Fibroblast of lung (primary cell): ENCODE measurements at regions not wholly inside any gene's neighbourhood (a gene's known extent, or its start where the extent isn't known, plus 50 kb on each side); places are given as distances from the start of the nearest gene placed in this dataset.

ENCODE experiments used
- DNase-seq, 2 donors: peaks; one replicate each; pipeline versions ENCODE4 v3.0.0 to v3.0.0-alpha.2; 2010; ENCODE audit warnings: low read depth in 2 of 2
- H2AFZ ChIP-seq: 2 replicates; pipeline ENCODE4 v1.5.1; 2012; ENCODE audit warnings: low read length, control low read depth, inconsistent platforms
- H3K27ac ChIP-seq: 2 replicates; pipeline ENCODE4 v1.5.1; 2011; ENCODE audit warnings: low read length, control low read depth; ENCODE audit not compliant: insufficient read depth
- H3K27me3 ChIP-seq: 2 replicates; pipeline ENCODE4 v1.5.1; 2011; ENCODE audit warnings: mild to moderate bottlenecking, low read length; ENCODE audit not compliant: control insufficient read depth, insufficient read depth
- H3K36me3 ChIP-seq: 2 replicates; pipeline ENCODE4 v1.5.1; 2011; ENCODE audit warnings: low read length; ENCODE audit not compliant: control insufficient read depth, insufficient read depth
- H3K4me1 ChIP-seq: 2 replicates; pipeline ENCODE4 v1.5.1; 2011; ENCODE audit warnings: low read length; ENCODE audit not compliant: control insufficient read depth, insufficient read depth; ENCODE audit errors: extremely low read depth
- H3K4me2 ChIP-seq: 2 replicates; pipeline ENCODE4 v1.5.1; 2011; ENCODE audit warnings: low read length, control low read depth; ENCODE audit not compliant: insufficient read depth; ENCODE audit errors: extremely low read depth
- H3K4me3 ChIP-seq, 4 experiments: fragments of 200-600 bp in 1 of 4; sonication (generic) in 1 of 4; replicated peaks in 1 of 4; 2 replicates each; pipeline ENCODE4 v1.5.1; 2011 to 2016; ENCODE audit warnings: low read length in 4 of 4, low read depth in 3 of 4, mild to moderate bottlenecking in 3 of 4, control low read depth in 2 of 4, inconsistent platforms in 1 of 4, mixed read lengths in 1 of 4; ENCODE audit not compliant: insufficient read depth in 1 of 4; ENCODE audit errors: control extremely low read depth in 1 of 4
- H3K79me2 ChIP-seq: 2 replicates; pipeline ENCODE4 v1.5.1; 2012; ENCODE audit warnings: mild to moderate bottlenecking, low read length, inconsistent platforms; ENCODE audit not compliant: control insufficient read depth, insufficient read depth
- H3K9ac ChIP-seq: 2 replicates; pipeline ENCODE4 v1.5.1; 2011; ENCODE audit warnings: mild to moderate bottlenecking, low read length, control low read depth; ENCODE audit not compliant: insufficient read depth
- H3K9me3 ChIP-seq: 2 replicates; pipeline ENCODE4 v1.5.1; 2012; ENCODE audit warnings: low read depth, low read length; ENCODE audit not compliant: control insufficient read depth, insufficient read depth
- H4K20me1 ChIP-seq: 2 replicates; pipeline ENCODE4 v1.5.1; 2011; ENCODE audit warnings: low read length; ENCODE audit not compliant: control insufficient read depth, insufficient read depth; ENCODE audit errors: extremely low read depth
- CTCF ChIP-seq, 2 donors: IDR thresholded peaks in 1 of 2; conservative IDR thresholded peaks in 1 of 2; 1 replicate in 1 of 2; 2 replicates in 1 of 2; pipeline ENCODE4 v1.5.1; 2011 to 2012; ENCODE audit warnings: low read length in 2 of 2, control low read depth in 1 of 2, inconsistent platforms in 1 of 2, low read depth in 1 of 2, mild to moderate bottlenecking in 1 of 2
- EZH2 ChIP-seq: IDR thresholded peaks from 2 replicates; pipeline ENCODE4 v1.5.1; 2012; ENCODE audit warnings: low read length, control low read depth, mild to moderate bottlenecking; ENCODE audit errors: missing control alignments

DNA sequence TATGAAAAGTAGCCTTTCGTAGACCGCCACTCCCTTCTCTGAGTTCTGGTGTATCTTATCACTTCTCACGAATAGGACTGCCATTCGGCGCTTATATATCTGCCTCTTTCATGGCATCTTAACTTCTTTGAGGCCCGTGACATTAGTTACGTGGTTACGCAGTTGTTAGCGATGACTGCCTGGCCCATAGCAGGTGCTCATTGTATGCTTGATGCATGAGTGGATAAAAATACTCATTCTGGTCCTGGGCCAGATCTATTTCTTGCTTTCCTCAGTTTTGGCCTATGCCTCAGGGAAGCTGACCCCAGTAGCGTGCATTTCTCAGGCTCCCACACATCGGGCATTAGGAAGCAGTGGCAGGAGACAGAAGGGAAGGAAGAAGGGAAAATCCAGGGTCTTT, 60.7 kb upstream of the PITX2 start:
- no peak overlapping the region for H3K9ac ChIP-seq
- no peak overlapping the region for H2AFZ ChIP-seq
- no peak for DNase-seq
- no peak overlapping the region for H3K4me3 ChIP-seq
- no peaks in the 10 kb centered on the region for H3K4me1 ChIP-seq
- TF ChIP-seq EZH2 (no peak), CTCF (conservative IDR thresholded peaks at IDR 0.05 in 1 of 2, IDR thresholded peaks at IDR 0.05 in 1 of 2; ENCODE audit: low read depth in 1 of 2, low read length in 2 of 2) (no peak)
- no peaks in the 10 kb centered on the region for H3K27me3 ChIP-seq
- no peaks in the 10 kb centered on the region for H3K79me2 ChIP-seq
- no peaks in the 10 kb centered on the region for H3K9me3 ChIP-seq
- H3K4me2 ChIP-seq, result no peak overlapping the region
- H3K27ac ChIP-seq, result no peak overlapping the region
- H3K36me3 ChIP-seq, result no peaks in the 10 kb centered on the region
- no peaks in the 10 kb centered on the region for H4K20me1 ChIP-seq

DNA sequence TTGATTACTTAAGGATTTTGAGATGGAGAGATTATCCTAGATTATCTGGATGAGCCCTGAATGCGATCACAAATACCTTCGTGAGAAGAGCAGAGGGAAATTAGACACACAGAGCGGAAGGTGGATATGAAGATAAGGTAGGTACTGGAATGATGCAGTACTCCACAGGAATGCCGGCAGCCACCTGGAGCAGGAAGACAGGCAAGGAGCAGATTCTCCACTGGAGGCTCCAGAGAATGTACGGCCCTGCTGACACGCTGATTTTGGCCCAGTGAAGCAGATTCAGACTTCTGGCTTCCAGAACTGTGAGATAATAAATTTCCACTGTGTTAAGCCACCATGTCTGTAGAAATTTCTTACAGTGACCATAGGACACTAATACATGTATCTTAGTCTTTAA, 79.4 kb upstream of the PITX2 start:
- Histone ChIP-seq H3K4me3 (no peak overlapping the region), H3K4me2 (no peak overlapping the region), H3K9ac (no peak overlapping the region), H3K27ac (no peak overlapping the region), H3K36me3 (no peaks in the 10 kb centered on the region), H3K4me1 (no peaks in the 10 kb centered on the region), H3K79me2 (no peaks in the 10 kb centered on the region), H2AFZ (no peak overlapping the region), H3K9me3 (no peaks in the 10 kb centered on the region), H4K20me1 (no peaks in the 10 kb centered on the region), H3K27me3 (no peaks in the 10 kb centered on the region)
- TF ChIP-seq CTCF (conservative IDR thresholded peaks at IDR 0.05 in 1 of 2, IDR thresholded peaks at IDR 0.05 in 1 of 2; ENCODE audit: low read depth in 1 of 2, low read length in 2 of 2), result no peak
- TF ChIP-seq EZH2, result no peak
- no peak for DNase-seq

DNA sequence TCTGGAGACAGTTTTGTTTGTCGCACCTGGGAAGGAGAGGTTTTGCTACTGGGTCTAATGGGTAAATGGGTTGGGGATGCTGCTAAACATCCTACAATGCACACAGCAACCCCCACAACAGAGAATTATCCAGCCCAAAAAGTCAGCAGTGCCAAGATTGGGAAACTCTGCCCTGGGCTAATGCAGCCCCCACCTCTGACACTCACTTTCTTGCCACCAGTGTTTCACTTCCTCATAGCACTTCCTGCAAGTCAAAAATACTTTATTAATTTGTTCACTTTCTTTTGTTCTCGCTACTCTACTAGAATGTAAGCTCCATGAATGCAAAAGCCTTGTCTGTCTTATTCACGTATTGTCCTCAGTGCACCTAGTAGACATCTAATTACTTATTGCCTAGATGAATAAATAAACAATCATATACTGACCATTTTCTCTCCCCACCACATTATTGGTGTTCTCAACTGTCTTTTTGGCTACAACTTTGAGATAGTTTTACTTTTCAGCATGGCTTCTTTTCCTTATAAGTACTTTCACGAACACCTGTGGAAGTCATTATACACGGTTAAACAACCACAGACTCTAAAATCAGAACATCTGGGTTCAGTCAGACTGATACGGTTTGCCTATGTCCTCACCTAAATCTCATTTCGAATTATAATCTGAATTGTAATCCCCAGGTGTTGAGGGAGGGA, 82.0 kb upstream of the PITX2 start:
- no peaks in the 10 kb centered on the region for H3K4me1 ChIP-seq
- TF ChIP-seq CTCF (conservative IDR thresholded peaks at IDR 0.05 in 1 of 2, IDR thresholded peaks at IDR 0.05 in 1 of 2; ENCODE audit: low read depth in 1 of 2, low read length in 2 of 2), result no peak
- no peak for TF ChIP-seq EZH2
- H3K4me2 ChIP-seq, result no peak overlapping the region
- no peaks in the 10 kb centered on the region for H3K27me3 ChIP-seq
- no peaks in the 10 kb centered on the region for H3K36me3 ChIP-seq
- H3K9me3 ChIP-seq, result no peaks in the 10 kb centered on the region
- H3K9ac ChIP-seq, result no peak overlapping the region
- DNase-seq, result no peak
- no peaks in the 10 kb centered on the region for H3K79me2 ChIP-seq
- no peak overlapping the region for H2AFZ ChIP-seq
- H3K27ac ChIP-seq, result no peak overlapping the region
- no peaks in the 10 kb centered on the region for H4K20me1 ChIP-seq
- no peak overlapping the region for H3K4me3 ChIP-seq
